Activated CD8-positive, alpha-beta T cell treated with anti-CD3 and anti-CD28 coated beads for 36 hours (primary cell): ENCODE measurements at regions not wholly inside any gene's neighbourhood (a gene's known extent, or its start where the extent isn't known, plus 50 kb on each side); places are given as distances from the start of the nearest gene placed in this dataset.

Experiments
- ATAC-seq: fragments of 200-7000 bp; cut with Tn5 transposase; one replicate; pipeline ENCODE4 v1.10.0; 2021; ENCODE audit warnings: mild to moderate bottlenecking, moderate library complexity
- CTCF ChIA-PET: fragments of 350-600 bp; sonication (Branson Sonifier 250); formaldehyde crosslinking; loops from one replicate; lab custom pipeline; 2021; ENCODE audit warnings: antibody characterized with exemption; lab: Charles Lee
- POLR2A ChIA-PET: fragments of 350-600 bp; sonication (Branson Sonifier 250); formaldehyde crosslinking; loops from one replicate; lab custom pipeline; 2021; ENCODE audit warnings: antibody characterized with exemption; lab: Charles Lee
- DNase-seq: peaks from one replicate; pipeline ENCODE4 v3.0.0-alpha.2; 2020
- H3K27ac Mint-ChIP-seq: one replicate; pipeline ENCODE4 v1.8.0; 2021; ENCODE audit warnings: mild to moderate bottlenecking, mixed read lengths
- H3K27me3 Mint-ChIP-seq: one replicate; pipeline ENCODE4 v1.8.0; 2021; ENCODE audit warnings: mixed read lengths
- H3K36me3 Mint-ChIP-seq: one replicate; pipeline ENCODE4 v1.8.0; 2021; ENCODE audit warnings: low read depth, mixed read lengths
- H3K4me1 Mint-ChIP-seq: one replicate; pipeline ENCODE4 v1.8.0; 2021; ENCODE audit warnings: low read depth, mixed read lengths
- H3K4me3 Mint-ChIP-seq: one replicate; pipeline ENCODE4 v1.8.0; 2021; ENCODE audit warnings: mild to moderate bottlenecking, moderate library complexity, mixed read lengths
- H3K9me3 Mint-ChIP-seq: one replicate; pipeline ENCODE4 v1.8.0; 2021; ENCODE audit warnings: mixed read lengths
- intact Hi-C: fragments of 100-400 bp; cut with micrococcal nuclease; formaldehyde crosslinking; loops from one replicate; pipeline ENCODE4 v1.10.0; 2022
- TF ChIP-seq, protein P1 (sequence below): fragments of 200-600 bp; IDR thresholded peaks from one replicate; pipeline ENCODE4 v1.8.0; 2022; ENCODE audit warnings: antibody characterized with exemption, mild to moderate bottlenecking

DNA sequence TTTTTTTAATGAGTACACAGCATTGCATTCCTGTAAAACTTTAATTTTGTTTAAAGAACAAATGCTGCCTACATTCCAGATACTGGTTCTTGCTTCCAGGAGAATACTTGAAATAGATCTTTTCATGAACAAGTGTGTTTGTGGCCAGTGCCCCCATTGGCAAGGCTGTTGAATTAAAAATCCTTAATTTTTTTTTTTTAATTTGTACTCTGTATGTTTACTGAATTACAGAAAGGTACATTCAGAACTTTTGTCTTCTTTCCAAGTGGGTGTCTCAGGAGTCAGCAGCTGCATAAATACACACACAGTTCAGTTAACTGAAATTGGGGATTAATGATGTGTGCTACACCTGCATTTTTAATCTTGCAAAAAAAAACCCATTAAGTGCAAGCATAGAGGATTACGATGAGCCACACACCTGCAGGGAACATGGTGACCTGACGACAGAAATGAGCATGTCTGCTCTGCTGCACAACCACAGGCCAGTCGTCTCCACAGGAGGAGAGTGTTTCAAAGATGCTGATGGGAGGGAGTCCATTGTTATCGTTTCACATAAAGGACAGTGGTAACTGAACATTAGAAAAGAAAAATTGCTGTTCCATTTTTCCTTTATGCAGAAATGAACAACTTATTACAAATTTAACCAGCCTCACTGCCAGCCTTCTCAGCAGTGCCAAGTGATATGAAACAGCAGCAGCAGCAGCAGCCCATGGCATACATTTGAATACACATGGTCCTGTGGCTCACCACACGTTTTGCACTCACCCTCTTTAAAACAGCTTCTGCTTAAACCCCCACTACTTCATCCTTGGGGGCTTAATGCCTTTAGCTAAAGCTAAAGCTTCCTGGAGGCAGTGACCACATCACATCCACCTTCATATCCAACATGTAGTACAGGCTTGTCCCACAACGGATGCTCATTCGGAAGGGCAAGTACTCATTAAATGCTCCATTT is 72.3 kb upstream of the RFC3 start:
- intact Hi-C loops, result no loop called here
- Mint-ChIP-seq H3K4me3 (no peak overlapping the region), H3K27me3 (no peaks in the 10 kb centered on the region), H3K27ac (no peak overlapping the region), H3K9me3 (no peaks in the 10 kb centered on the region), H3K36me3 (no peaks in the 10 kb centered on the region), H3K4me1 (peaks cover 19% of the 10 kb centered on the region)
- DNase-seq, result no peak
- CTCF ChIA-PET, result no interaction called here
- TF ChIP-seq, protein P1, sequence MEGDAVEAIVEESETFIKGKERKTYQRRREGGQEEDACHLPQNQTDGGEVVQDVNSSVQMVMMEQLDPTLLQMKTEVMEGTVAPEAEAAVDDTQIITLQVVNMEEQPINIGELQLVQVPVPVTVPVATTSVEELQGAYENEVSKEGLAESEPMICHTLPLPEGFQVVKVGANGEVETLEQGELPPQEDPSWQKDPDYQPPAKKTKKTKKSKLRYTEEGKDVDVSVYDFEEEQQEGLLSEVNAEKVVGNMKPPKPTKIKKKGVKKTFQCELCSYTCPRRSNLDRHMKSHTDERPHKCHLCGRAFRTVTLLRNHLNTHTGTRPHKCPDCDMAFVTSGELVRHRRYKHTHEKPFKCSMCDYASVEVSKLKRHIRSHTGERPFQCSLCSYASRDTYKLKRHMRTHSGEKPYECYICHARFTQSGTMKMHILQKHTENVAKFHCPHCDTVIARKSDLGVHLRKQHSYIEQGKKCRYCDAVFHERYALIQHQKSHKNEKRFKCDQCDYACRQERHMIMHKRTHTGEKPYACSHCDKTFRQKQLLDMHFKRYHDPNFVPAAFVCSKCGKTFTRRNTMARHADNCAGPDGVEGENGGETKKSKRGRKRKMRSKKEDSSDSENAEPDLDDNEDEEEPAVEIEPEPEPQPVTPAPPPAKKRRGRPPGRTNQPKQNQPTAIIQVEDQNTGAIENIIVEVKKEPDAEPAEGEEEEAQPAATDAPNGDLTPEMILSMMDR, result no peak
- ATAC-seq, result no peak
- POLR2A ChIA-PET, result interaction anchor here (0.6 kb wide), 1 partner anchor 489 kb away, joined by 3 read pairs; no protein-coding TSS in a partner anchor

DNA sequence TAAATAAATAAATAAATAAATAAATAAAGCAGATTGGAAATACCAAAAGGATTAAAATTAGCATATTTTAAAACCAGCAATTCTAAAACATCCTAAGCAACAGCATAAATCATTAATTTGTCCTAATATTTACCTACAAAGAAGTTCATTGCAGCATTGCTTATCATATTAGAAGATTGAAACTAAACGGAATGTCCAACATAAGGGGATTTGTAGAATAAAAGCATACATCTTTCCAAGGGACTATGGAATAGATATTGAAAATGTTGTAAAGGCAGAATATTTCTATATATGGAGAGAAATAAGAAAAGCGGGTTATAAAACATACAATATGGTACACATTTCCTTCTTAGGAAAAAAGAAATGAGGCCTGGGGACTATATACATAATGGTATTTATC is 71.1 kb upstream of the RFC3 start:
- Mint-ChIP-seq H3K27ac (no peak overlapping the region), H3K4me3 (no peak overlapping the region), H3K27me3 (no peaks in the 10 kb centered on the region), H3K4me1 (peaks cover 19% of the 10 kb centered on the region), H3K36me3 (no peaks in the 10 kb centered on the region), H3K9me3 (no peaks in the 10 kb centered on the region)
- TF ChIP-seq, protein P1, result no peak
- ChIA-PET CTCF (no interaction called here), POLR2A (no interaction called here)
- ATAC-seq, result no peak
- no peak for DNase-seq
- intact Hi-C loops, result no loop called here

DNA sequence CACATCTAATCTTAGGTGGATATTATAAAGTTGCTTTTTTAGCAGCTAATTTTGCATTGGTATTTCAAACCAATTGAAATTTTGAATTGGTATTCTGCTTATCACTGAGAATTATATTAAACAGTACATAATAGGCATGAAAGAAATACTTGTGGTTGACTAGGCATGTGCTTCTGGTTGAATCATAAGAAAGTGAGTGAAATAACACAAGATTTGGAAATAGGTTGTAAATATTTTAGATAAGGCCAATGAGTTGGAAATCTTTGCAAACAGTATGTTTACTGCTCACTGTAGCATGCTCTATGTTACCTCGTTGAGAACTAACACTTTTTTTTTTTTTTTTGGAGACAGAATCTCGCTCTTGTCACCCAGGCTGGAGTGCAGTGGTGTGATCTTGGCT is 66.8 kb upstream of the RFC3 start:
- DNase-seq (no peak), ATAC-seq (no peak)
- H3K4me1 Mint-ChIP-seq, result no peaks in the 10 kb centered on the region
- no peak overlapping the region for H3K4me3 Mint-ChIP-seq
- CTCF ChIA-PET, result no interaction called here
- TF ChIP-seq, protein P1, result no peak
- POLR2A ChIA-PET, result no interaction called here
- H3K27me3 Mint-ChIP-seq, result peaks cover 1% of the 10 kb centered on the region
- H3K9me3 Mint-ChIP-seq, result no peaks in the 10 kb centered on the region
- H3K36me3 Mint-ChIP-seq, result no peaks in the 10 kb centered on the region
- intact Hi-C loops, result no loop called here
- H3K27ac Mint-ChIP-seq, result no peak overlapping the region

DNA sequence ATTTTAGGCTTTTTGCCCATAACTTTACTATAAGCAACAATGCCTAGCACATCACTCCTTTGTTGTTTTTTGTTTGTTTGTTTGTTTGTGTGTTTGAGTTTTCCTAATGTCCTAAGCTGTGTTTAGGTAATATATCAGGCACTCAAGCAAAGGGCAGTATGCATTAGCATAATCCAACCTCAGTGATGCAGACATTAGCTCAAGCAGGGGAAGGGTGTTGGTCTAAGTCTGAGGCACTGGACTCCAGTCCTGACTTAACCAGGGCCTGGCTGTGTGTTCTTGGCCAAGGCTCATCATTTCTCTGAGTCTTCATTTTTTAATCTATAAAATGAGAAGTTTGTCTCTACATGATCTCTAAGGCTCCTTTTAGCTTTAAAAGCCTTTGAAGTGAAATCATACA is 65.9 kb upstream of the RFC3 start:
- intact Hi-C loops, result no loop called here
- Mint-ChIP-seq H3K27me3 (peaks cover 1% of the 10 kb centered on the region), H3K36me3 (no peaks in the 10 kb centered on the region), H3K4me3 (no peak overlapping the region), H3K4me1 (no peaks in the 10 kb centered on the region), H3K9me3 (no peaks in the 10 kb centered on the region), H3K27ac (no peak overlapping the region)
- POLR2A ChIA-PET, result no interaction called here
- no peak for ATAC-seq
- CTCF ChIA-PET, result no interaction called here
- DNase-seq, result no peak
- TF ChIP-seq, protein P1, result no peak

DNA sequence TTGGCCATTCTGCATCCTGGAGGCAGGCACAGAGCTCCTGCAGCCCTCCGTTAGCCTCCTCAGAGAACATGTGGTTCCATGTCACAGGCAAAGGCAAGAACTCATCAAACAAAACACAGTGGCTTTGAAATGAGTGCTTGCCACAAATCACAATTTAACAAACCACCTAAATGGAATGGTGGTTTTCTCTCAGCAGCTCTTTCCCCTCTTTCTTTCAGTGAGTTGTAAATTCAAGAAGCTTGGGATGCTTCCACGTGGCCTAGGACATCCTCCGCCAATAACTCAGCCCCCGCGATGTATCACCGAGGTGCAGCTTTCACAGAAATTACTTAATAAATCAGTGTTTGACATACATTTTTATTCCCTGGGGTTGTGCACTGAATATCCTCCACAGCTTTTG is 65.4 kb upstream of the RFC3 start:
- Mint-ChIP-seq H3K27me3 (peaks cover 1% of the 10 kb centered on the region), H3K9me3 (no peaks in the 10 kb centered on the region), H3K36me3 (no peaks in the 10 kb centered on the region), H3K27ac (no peak overlapping the region), H3K4me3 (no peak overlapping the region), H3K4me1 (no peaks in the 10 kb centered on the region)
- intact Hi-C loops, result no loop called here
- DNase-seq (no peak), ATAC-seq (no peak)
- CTCF ChIA-PET, result interaction anchor here (1.4 kb wide), 1 partner anchor 9 kb away, joined by 3 read pairs; no protein-coding TSS in a partner anchor
- POLR2A ChIA-PET, result no interaction called here
- TF ChIP-seq, protein P1, result no peak
